Thyroid gland (tissue), 4 donors: ENCODE measurements at regions not wholly inside any gene's neighbourhood (a gene's known extent, or its start where the extent isn't known, plus 50 kb on each side); places are given as distances from the start of the nearest gene placed in this dataset.

Experiments
- CTCF ChIP-seq, 6 experiments: fragments of 200-600 bp in 3 of 6; fragments of 450-650 bp in 3 of 6; sonication (generic) in 3 of 6; IDR thresholded peaks; one replicate each; pipeline ENCODE4 v1.5.1; 2016 to 2019; ENCODE audit warnings: antibody characterized with exemption in 6 of 6, mild to moderate bottlenecking in 2 of 6, inconsistent platforms in 1 of 6, moderate library complexity in 1 of 6
- POLR2A ChIP-seq, 2 donors: fragments of 450-650 bp; IDR thresholded peaks; one replicate each; pipeline ENCODE4 v1.6.1; 2017; ENCODE audit warnings: antibody characterized with exemption in 2 of 2, mild to moderate bottlenecking in 2 of 2, moderate library complexity in 1 of 2

- no peak for TF ChIP-seq CTCF (IDR thresholded peaks at IDR 0.05)
- no peak for TF ChIP-seq POLR2A (IDR thresholded peaks at IDR 0.05)
Observed at GRCh38 chr18:75923169-75923568, 495.7 kb upstream of the SMIM21 start.
